Dermis microvascular lymphatic vessel endothelial cell (primary cell): ENCODE measurements at regions not wholly inside any gene's neighbourhood (a gene's known extent, or its start where the extent isn't known, plus 50 kb on each side); places are given as distances from the start of the nearest gene placed in this dataset.
"Not testable (repeated sequence)": the region's sequence is repeated elsewhere in the genome, so short reads cannot be mapped to it uniquely, and the experiment has no call there.

Experiments used
- DNase-seq, 2 donors: peaks; one replicate each; pipeline versions ENCODE4 v3.0.0 to v3.0.0-alpha.2; 2010; ENCODE audit warnings: low read depth in 2 of 2

- no peak for DNase-seq
Measured at GRCh38 chr4:38378478-38378877, 285.5 kb upstream of the KLF3 start.

GRCh38 chr4:38381788-38382187 is 282.2 kb upstream of the KLF3 start:
- no peak for DNase-seq

DNA sequence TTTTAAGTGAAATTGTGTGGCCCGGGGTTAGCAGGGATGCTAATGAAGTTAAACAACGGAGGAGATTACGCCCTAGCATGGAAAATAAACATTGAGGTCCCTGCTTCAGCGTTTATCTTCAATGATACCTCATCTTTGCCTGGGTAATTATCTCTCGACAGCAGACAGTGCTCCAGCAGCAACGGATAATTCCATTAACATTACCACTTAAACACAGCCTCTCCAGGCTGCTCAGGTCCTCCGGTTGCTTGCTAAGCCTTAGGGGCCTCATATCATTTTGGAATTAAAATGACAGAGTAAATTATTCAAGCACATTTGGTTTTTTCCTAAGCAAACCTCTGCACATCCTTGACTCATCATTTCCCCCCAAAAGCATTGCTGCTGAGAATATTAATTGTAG is 281.5 kb upstream of the KLF3 start:
- no peak for DNase-seq

DNA sequence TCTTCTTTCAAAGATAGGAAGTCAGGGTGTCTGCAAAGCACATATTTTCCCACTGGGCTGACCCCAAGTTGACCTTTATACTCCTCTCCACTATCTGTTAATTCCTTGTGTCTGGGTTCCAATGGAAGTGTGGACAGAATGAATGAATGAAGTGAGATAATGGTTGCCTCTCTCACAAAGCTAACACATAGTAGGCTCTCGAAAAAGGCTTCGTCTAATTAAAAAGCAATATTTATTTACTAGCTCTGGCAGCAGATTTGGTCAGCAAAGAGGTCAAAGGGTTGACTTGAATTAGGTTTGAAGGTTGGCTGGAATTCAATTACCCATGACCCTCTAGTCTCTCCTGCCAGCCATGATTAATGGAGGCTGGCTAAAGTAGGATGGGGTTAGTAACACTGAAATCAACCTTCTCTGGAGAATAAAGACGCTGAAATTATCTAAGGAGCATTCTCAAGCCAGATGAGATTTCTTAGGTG is 280.3 kb upstream of the KLF3 start:
- DNase-seq: no peak

- DNase-seq: no peak
Measured at GRCh38 chr4:38385093-38386004, 278.6 kb upstream of the KLF3 start.

DNA sequence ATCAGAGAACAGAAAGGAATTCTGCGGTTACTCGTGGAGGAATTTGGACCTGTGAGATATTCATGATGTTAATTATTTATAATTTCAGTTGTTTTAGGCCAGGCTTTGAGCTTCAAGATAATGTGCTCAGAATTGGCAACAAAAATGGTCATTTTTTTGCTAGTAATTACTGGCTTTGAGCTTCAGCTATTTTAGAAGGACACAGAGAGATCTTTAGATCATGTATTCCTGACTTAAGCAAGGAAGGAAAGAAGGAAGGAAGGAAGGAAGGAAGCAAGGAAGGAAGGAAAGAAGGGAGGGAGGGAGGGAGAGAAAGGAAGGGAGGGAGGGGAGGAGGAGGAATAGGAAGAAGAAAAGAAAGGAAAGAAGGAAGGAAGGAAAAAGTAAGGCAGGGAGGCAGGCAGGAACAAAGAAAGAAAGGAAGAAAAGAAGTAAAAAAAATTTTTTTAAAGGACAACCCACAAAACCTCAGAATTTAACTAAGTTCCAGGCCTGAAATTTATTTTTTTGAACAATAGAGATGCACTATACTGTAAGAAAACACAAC is 277.9 kb upstream of the KLF3 start:
- no peak for DNase-seq

DNA sequence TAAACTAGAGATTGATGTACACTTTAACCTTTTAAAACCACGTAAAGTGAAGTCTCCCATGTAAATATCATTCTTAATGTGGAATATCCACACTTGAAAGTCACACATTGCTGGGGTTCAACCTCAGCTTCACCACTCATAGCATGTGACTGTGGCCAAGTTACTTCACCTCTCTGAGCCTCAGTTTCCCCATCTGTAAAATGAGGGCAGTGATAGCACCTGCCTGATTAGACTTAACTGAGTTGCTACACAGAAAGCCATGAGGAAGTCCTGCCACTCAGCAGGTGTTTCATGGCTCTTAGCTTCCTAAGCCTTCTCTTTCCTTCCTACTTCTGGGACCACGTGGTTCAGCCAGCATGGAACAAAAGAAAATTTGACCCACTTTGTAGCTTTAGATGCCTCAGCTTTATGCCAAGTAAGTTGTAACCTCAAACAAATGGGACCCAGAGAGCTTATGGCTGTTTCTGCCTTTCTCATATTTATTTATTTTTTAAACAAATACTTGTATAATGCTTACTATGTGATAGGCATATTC is 277.3 kb upstream of the KLF3 start:
- no peak for DNase-seq

- no peak for DNase-seq
Measured at GRCh38 chr4:38387348-38387747, 276.7 kb upstream of the KLF3 start.

DNA sequence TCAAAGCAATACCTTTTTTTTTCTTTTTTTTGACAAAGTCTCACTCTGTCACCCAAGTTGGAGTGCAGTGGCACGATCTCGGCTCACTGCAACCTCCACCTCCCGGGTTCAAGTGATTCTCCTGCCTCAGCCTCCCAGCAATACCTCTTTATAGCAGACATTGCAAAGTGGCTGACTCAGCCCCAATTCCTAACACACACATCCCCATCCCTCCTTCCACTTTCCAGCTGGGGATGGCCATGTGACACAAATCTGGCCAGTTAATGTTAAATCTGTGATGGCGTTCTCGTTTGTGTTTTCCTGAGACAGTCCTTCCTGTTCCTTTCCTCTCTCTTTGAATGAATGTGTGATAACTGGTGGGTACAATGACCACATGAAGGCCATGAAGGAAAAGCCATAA is 276.2 kb upstream of the KLF3 start:
- DNase-seq: peak in 1 of 2 donors; percentile 22

GRCh38 chr4:38388907-38389306 is 275.1 kb upstream of the KLF3 start:
- DNase-seq: not testable (repeated sequence)

DNA sequence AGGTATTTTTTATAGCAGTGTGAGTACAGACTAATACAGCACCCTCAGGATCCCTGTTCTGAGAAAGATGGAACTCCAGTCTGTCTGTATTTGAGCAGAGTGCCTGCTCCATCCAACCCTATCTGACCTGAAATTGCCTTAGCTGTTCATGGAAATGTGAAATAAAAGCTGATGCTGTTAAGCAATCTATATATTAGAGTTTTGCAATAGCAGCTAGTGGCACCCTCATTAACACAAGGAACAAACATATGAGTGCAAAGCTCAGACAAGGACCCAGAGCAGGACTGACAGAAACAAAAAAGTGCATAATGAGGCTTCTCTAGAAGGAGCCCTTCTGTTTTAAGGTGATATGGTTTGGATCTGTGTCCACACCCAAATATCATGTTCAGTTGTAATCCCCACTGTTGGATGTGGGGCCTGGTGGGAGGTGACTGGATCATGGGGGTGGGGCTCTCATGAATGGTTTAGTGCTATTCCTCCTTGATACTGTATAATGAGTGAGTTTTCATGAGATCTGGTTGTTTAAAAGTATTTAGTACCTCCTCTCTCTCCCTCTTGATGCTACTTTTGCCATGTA is 272.9 kb upstream of the KLF3 start:
- no peak for DNase-seq

DNA sequence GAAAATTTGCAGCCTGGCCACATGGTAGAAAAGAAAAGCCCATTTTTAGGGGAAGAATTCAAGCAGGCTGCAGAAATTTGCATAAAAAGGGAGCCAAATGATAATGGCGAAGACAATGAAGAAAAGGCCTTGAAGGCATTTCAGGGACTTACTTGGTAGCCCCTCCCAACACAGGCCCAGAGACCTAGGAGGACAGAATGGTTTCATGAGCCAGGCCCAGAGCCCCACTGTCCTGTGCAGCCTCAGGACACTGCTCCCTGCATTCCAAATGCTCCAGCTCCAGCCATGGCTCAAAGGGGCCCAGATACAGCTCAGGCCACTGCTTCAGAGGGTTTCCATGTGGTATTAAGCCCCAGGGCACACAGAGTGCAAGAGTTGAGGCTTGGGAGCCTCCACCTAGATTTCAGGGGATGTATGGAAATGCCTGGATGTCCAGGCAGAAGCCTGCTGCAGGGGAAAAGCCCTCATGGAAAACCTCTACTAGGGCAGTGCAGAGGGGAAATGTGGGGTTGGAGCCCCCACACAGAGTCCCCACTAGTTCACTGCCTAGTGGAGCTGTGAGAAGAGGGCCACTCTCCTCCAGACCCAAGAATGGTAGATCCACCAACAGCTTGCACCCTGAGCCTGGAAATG is 271.7 kb upstream of the KLF3 start:
- no peak for DNase-seq

- DNase-seq: no peak
Measured at GRCh38 chr4:38396091-38396490, 267.9 kb upstream of the KLF3 start.

DNA sequence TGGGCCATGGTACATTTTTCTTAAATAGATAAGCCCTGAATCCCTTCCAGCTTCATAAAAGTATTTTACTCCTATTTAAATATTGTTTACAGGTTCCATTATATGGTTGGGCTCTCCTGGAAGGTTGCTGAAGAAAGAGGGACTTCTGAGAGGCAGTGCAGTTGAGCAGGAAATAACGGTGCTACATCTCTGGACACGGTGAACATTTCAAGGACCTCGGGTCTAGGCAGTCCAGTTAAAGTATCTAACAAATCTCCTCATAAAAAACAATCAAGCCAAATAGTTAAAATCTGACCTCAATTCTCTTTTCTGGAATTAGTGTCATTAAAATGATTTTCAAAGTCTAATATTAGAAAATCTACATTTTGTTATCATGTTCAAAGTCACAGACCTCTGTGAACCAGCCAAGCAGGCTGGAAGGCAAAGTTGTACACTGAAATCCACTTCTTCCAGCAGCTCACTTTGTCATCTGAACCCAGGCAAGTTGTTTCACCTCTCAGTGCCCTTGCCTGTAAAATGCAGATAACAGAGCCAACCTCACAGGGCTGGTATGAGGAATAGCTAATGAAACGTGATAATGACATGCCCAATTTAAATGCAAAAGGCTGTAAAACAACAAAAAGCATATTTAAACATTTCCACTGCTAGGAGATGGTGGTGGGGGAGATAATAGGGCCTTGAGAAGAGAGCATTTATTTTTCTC is 267.0 kb upstream of the KLF3 start:
- no peak for DNase-seq

DNA sequence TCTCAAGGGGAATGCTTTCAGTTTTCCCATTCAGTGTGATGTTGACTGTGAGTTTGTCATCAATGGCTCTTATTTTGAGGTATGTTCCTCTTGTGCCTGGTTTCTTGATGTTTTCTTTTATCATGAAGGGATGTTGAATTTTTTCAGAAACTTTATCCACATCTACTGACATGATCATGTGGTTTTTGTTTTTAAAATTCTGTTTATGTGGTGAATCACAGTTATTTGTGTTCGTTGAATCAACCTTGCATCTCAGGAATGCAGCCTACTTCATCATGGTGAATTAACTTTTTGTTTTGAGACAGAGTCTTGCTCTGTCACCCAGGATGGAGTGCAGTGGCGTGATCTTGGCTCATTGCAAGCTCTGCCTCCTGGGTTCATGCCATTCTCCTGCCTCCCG is 263.1 kb upstream of the KLF3 start:
- no peak for DNase-seq

GRCh38 chr4:38406243-38406642 is 257.8 kb upstream of the KLF3 start:
- no peak for DNase-seq

- DNase-seq: no peak
Measured at GRCh38 chr4:38409852-38410251, 254.1 kb upstream of the KLF3 start.

- no peak for DNase-seq
Measured at GRCh38 chr4:38411092-38411491, 252.9 kb upstream of the KLF3 start.

DNA sequence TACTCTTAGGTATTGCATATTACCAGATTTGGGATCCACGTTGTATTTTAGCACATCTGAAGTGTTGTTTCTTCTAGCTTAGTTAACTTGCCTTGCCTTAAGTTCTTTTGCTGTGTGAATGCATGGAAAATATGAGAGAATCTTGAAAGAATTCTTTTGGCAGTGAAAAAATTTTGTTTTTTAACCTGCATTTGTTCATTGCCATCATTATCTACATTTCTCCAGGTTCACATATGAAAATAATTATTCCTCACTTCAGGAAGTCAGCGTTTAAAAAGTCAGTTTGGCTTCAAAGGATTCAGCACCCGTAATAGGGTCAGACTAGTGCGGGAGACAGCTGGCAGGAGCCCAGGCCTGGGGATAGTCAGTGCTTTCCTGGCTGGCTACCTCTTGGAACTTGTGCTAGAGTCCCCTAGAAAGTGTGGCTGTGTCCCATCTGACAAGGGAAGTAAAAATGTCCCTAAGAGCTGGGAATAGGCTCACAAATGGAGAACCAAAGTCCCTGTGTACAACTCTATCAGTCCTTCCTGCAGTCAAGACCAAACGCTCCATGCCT is 251.9 kb upstream of the KLF3 start:
- DNase-seq: no peak

DNA sequence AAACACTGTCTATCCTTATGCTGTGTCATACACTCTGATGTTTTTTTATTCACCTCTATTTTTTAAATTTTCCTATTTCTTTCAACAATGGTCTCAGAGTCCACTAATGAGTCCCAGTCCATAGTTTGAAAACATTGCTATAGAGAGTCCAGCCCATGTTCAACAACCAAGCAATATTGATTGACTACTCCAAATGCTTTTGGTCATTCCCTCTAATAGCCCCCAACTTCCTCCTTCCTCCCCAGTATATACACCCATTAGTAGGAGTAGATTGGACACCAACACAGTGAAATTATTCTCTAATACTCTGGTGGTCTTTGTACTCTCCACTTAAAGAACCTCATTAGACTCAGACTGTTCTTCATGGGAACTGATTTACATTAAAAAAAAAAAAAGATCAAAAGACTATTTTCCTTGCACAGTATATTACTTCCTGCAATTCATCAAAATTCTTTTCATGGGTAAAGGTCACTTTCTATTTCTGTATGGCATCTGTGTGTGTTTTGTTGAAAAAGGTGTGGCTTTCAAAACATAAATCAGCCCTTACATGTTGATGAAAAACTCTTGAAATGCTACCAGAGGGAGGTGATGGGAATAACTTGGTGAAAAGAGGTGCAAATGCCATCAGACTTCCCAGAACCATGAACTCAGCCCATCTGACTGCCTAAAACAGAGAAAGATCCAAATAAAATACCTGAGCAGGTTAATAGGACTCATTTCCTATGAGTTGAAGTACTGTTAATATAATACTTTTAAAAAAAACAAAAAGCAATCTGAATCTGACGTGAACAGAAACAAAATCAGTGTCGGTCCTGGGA is 250.3 kb upstream of the KLF3 start:
- DNase-seq: peak; percentile 22 to 23
